ENCODE measurements at regions not wholly inside any gene's neighbourhood (a gene's known extent, or its start where the extent isn't known, plus 50 kb on each side); places are given as distances from the start of the nearest gene placed in this dataset.

DNA sequence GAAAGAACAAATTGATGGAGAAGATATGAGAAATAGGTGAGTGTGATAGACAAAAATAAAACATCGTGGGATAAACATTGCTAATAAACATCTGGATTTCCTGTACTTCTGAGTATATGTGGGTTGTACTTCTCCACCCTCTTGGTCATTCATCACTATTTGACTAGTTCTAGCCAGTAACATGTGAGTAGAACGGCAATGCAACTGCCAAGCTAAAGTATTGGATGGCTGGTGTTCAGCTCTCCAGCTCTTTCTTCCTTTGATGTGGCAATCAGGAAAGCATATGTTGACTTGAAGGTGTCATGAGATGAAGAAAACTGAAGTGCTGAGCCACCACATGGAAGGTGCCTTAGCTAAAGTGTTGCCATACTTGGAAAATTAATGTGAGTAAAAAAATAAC, 144.9 kb downstream of the SCG2 start:
- no peak for TF ChIP-seq ZFX (IDR thresholded peaks at IDR 0.05)
- TF ChIP-seq, protein P1, sequence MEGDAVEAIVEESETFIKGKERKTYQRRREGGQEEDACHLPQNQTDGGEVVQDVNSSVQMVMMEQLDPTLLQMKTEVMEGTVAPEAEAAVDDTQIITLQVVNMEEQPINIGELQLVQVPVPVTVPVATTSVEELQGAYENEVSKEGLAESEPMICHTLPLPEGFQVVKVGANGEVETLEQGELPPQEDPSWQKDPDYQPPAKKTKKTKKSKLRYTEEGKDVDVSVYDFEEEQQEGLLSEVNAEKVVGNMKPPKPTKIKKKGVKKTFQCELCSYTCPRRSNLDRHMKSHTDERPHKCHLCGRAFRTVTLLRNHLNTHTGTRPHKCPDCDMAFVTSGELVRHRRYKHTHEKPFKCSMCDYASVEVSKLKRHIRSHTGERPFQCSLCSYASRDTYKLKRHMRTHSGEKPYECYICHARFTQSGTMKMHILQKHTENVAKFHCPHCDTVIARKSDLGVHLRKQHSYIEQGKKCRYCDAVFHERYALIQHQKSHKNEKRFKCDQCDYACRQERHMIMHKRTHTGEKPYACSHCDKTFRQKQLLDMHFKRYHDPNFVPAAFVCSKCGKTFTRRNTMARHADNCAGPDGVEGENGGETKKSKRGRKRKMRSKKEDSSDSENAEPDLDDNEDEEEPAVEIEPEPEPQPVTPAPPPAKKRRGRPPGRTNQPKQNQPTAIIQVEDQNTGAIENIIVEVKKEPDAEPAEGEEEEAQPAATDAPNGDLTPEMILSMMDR (conservative IDR thresholded peaks at IDR 0.05), result no peak
- no peak overlapping the region for H3K27ac ChIP-seq

DNA sequence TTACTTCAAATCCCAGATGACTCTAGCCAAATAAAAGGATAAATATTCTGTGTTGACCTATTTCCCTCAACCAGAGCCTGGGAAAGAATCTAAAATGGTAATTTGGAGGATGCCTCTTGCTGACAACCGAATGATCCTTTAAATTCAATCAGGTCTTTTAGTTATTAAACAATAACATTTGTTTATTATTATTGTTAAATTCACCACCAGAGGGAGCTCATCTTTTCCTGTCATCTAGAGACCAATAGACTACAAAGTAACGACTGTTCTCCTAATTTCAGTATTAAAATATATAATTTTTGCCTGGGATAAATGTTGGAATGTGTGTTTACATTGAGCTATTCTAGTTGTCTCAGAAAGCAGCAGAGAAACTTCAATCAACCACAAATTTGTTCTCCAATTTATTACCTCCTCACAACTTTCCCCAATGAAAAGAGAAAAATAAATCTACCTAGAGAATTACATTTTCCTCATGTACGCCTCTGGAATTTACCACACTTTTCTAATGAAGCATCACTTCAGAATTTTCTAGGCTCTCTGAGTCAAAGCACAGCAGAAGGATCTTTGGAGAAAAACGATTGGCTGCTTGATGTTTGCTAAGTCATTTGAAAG, 142.7 kb downstream of the SCG2 start:
- H3K27ac ChIP-seq, result no peak overlapping the region
- TF ChIP-seq, protein P1 (conservative IDR thresholded peaks at IDR 0.05), result peak; percentile 45
- TF ChIP-seq ZFX (IDR thresholded peaks at IDR 0.05), result no peak

DNA sequence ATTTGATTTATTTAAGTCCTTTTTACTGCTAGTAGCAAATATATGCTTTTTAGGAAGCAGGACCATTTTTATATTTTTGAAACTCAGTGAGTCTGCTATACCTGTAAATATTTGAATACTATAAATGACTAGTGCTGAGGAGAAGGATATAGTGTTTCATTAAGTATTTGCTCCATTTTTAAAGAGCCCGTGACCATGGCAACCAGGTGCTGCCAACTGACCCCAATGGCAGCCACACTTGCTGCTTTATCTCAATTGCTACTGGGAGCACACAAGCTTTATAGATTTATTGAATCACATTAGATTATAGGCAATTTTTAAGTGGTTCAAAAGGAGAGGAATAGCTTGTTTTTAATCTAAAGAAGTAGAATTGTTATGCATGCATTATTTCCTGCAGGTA, 142.0 kb downstream of the SCG2 start:
- TF ChIP-seq ZFX (IDR thresholded peaks at IDR 0.05), result no peak
- TF ChIP-seq, protein P1 (conservative IDR thresholded peaks at IDR 0.05), result no peak
- H3K27ac ChIP-seq, result no peak overlapping the region

DNA sequence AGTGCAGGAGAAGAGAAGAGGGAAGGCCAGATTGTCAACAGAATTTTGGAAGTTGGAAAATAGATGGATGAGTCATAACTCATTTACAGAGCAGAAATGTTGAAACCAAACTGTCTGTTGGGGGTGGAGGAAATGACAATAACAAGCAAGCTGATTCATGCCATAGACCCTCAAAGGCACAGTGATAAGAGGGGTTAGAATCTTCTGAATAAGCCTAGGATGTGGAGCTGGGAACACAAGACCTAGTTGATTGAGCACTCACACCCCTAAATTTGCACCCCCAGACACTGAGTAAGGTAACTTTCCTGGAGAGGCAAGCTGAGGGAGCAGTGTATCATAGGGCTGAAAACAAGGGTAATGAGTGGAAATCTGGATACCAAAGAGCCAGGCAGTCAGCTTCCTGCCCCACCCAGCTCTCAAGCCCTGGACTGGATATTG, 141.4 kb downstream of the SCG2 start:
- H3K27ac ChIP-seq, result no peak overlapping the region
- TF ChIP-seq, protein P1 (conservative IDR thresholded peaks at IDR 0.05), result no peak
- TF ChIP-seq ZFX (IDR thresholded peaks at IDR 0.05), result no peak

DNA sequence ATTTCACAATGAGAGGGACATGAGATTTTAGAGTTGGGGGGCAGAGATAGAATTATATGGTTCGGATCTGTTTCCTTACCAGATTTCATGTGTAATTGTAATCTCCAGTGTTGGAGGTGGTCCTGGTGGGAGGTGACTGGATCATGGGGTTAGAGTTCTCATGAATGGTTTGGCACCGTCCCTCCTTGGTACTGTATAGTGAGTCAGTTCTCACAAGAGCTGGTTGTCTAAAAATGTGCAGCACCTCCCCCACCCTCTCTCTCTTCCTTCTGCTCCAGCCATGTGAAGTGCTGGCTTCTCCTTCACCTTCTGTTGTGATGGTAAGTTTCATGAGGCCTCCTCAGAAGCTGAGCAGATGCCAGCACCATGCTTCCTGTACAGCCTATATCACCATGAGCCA, 138.1 kb downstream of the SCG2 start:
- no peak for TF ChIP-seq ZFX (IDR thresholded peaks at IDR 0.05)
- TF ChIP-seq, protein P1 (conservative IDR thresholded peaks at IDR 0.05), result no peak
- no peak overlapping the region for H3K27ac ChIP-seq

DNA sequence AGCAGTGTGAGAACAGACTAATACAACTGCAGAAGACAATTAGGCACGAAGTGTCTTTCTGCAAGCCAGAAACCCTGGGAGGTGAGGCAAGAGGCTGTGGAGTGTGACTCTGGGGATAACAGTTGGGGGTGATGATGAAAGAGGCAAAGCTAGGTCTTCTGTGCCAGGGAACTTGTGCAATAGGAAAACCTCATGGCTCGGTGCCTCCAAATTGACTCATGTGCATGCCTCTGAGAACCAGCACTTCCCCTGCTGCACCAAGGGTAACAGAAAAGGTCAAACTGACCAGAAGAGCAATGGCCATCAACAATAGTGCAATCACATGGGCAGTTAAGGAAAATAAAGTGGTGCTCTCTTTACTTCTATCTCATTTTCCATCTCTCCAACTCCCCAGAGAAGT, 136.4 kb downstream of the SCG2 start:
- H3K27ac ChIP-seq, result no peak overlapping the region
- TF ChIP-seq, protein P1 (conservative IDR thresholded peaks at IDR 0.05), result no peak
- TF ChIP-seq ZFX (IDR thresholded peaks at IDR 0.05), result no peak

DNA sequence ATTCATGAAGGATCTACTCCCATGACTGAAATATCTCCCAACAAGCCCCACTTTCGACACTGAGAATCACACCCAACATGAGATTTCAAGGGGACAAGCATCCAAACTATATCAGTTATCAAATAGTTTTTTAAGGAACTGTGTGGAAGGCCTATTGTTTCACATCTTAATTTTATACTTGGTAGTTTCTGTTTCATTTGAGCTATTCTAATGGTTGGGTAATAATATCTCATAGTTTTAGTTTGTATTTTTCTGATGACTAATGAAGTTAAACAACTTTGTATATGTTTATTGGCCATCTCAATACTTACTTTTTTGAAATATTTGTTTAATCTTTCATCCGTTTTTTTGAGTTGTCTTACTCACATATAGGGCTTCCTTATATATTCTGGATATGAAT, 135.0 kb downstream of the SCG2 start:
- H3K27ac ChIP-seq, result no peak overlapping the region

More for the DNA sequence above, 135.0 kb downstream of the SCG2 start:
- TF ChIP-seq ZFX (IDR thresholded peaks at IDR 0.05), result no peak
- TF ChIP-seq, protein P1 (conservative IDR thresholded peaks at IDR 0.05), result no peak

Data from C4-2B (cell line).